ENCODE measurements at regions not wholly inside any gene's neighbourhood (a gene's known extent, or its start where the extent isn't known, plus 50 kb on each side); places are given as distances from the start of the nearest gene placed in this dataset.

GRCh38 chr4:55186700-55187099 is 61.3 kb upstream of the KDR start:
- intact Hi-C loops (cut with DNase I): no loop called here
- H3K4me1 ChIP-seq: peaks cover 0 to 3% (median 0%) of the 10 kb centered on the region in 3 donors
- TF ChIP-seq CTCF (IDR thresholded peaks at IDR 0.05): no peak
- no peak overlapping the region for H3K4me3 ChIP-seq
- H3K9me3 ChIP-seq: no peaks in the 10 kb centered on the region
- no peak for FAIRE-seq
- H3K27ac ChIP-seq: no peak overlapping the region
- no peaks in the 10 kb centered on the region for H3K36me3 ChIP-seq
- no peak for DNase-seq
- ATAC-seq: no peak
- no peaks in the 10 kb centered on the region for H3K27me3 ChIP-seq
- WGBS, 2 donors: 15 to 22% methylated on average over 3 of the region's 3 CpGs

GRCh38 chr4:55214172-55214571 is 88.8 kb upstream of the KDR start:
- H3K9me3 ChIP-seq: no peaks in the 10 kb centered on the region
- H3K4me3 ChIP-seq: no peak overlapping the region
- intact Hi-C loops (cut with DNase I): no loop called here
- no peak overlapping the region for H3K27ac ChIP-seq
- ATAC-seq (no peak), FAIRE-seq (no peak), DNase-seq (no peak)
- H3K36me3 ChIP-seq: no peaks in the 10 kb centered on the region
- 25 to 27% methylated on average over 3 of the region's 3 CpGs for WGBS, 2 donors
- H3K27me3 ChIP-seq: no peaks in the 10 kb centered on the region
- no peaks in the 10 kb centered on the region for H3K4me1 ChIP-seq
- TF ChIP-seq CTCF (IDR thresholded peaks at IDR 0.05): no peak

GRCh38 chr4:55215087-55215486 is 89.7 kb upstream of the KDR start:
- intact Hi-C loops (cut with DNase I): no loop called here
- H3K4me3 ChIP-seq: no peak overlapping the region
- FAIRE-seq: no peak
- no peak for TF ChIP-seq CTCF (IDR thresholded peaks at IDR 0.05)
- no peaks in the 10 kb centered on the region for H3K4me1 ChIP-seq
- no peaks in the 10 kb centered on the region for H3K36me3 ChIP-seq
- no peaks in the 10 kb centered on the region for H3K9me3 ChIP-seq
- H3K27me3 ChIP-seq: no peaks in the 10 kb centered on the region
- no peak for DNase-seq
- H3K27ac ChIP-seq: no peak overlapping the region
- no peak for ATAC-seq
- 17 to 19% methylated on average over 1 of the region's 1 CpG for WGBS, 2 donors

- Histone ChIP-seq H3K4me3 (no peak overlapping the region), H3K36me3 (no peaks in the 10 kb centered on the region), H3K9me3 (no peaks in the 10 kb centered on the region), H3K27ac (no peak overlapping the region), H3K27me3 (no peaks in the 10 kb centered on the region), H3K4me1 (no peaks in the 10 kb centered on the region)
- WGBS, 2 donors: 22 to 24% methylated on average over 4 of the region's 4 CpGs
- intact Hi-C loops (cut with DNase I): no loop called here
- FAIRE-seq (no peak), DNase-seq (no peak), ATAC-seq (no peak)
- no peak for TF ChIP-seq CTCF (IDR thresholded peaks at IDR 0.05)
Observed at GRCh38 chr4:55216863-55217635, 91.7 kb upstream of the KDR start.

- WGBS, 2 donors: 43 to 50% methylated on average over 5 of the region's 5 CpGs
- ATAC-seq (no peak), FAIRE-seq (no peak), DNase-seq (no peak)
- Histone ChIP-seq H3K4me1 (no peaks in the 10 kb centered on the region), H3K27me3 (no peaks in the 10 kb centered on the region), H3K36me3 (no peaks in the 10 kb centered on the region), H3K4me3 (no peak overlapping the region), H3K9me3 (no peaks in the 10 kb centered on the region), H3K27ac (no peak overlapping the region)
- TF ChIP-seq CTCF (IDR thresholded peaks at IDR 0.05): no peak
- intact Hi-C loops (cut with DNase I): no loop called here
Observed at GRCh38 chr4:55218041-55218440, 92.6 kb upstream of the KDR start.
